ENCODE measurements at regions not wholly inside any gene's neighbourhood (a gene's known extent, or its start where the extent isn't known, plus 50 kb on each side); places are given as distances from the start of the nearest gene placed in this dataset.
A peak's percentile ranks its signal among the peaks of the same experiment; 100 is the strongest.

GRCh38 chr2:16613539-16614011, 52.1 kb downstream of the CYRIA start:
- Histone ChIP-seq H2AFZ (ENCODE audit: low read length) (no peak overlapping the region), H3K27ac (ENCODE audit: low read depth, low read length) (no peak overlapping the region), H3K14ac (ENCODE audit: insufficient read length) (no peak overlapping the region), H2AK5ac (ENCODE audit: low read depth, low read length) (no peak overlapping the region), H3K9me3 (ENCODE audit: insufficient read depth in 2 of 2, low read depth in 1 of 2, low read length in 1 of 2) (no peaks in the 10 kb centered on the region), H3K23me2 (ENCODE audit: low read depth, low read length) (peaks cover 3% of the 10 kb centered on the region), H3K79me1 (ENCODE audit: low read depth, low read length) (no peaks in the 10 kb centered on the region), H2BK15ac (ENCODE audit: low read length) (no peak overlapping the region), H3K4me1 (replicated peaks in 1 of 4; ENCODE audit: control insufficient read depth in 3 of 4, insufficient read depth in 4 of 4, low read length in 3 of 4) (peaks cover 0 to 2% (median 0%) of the 10 kb centered on the region in 4 experiments; a peak in 3 of 7 replicates), H4K8ac (ENCODE audit: extremely low read depth, insufficient read depth, low read length) (no peak overlapping the region), H2BK12ac (ENCODE audit: low read depth, low read length) (no peak overlapping the region), H3K27me3 (replicated peaks in 1 of 4; ENCODE audit: control insufficient read depth in 3 of 4, extremely low read depth in 1 of 4, insufficient read depth in 3 of 4, low read length in 3 of 4) (no peaks in the 10 kb centered on the region), H3K9ac (replicated peaks in 1 of 4; ENCODE audit: extremely low read depth in 1 of 4, low read depth in 3 of 4, low read length in 3 of 4) (no peak overlapping the region), H2BK5ac (ENCODE audit: low read depth, low read length) (no peak overlapping the region), H3K18ac (ENCODE audit: extremely low read depth, low read length) (no peak overlapping the region), H4K91ac (replicated peaks; ENCODE audit: insufficient read length, low read length) (no peak overlapping the region), H3K79me2 (ENCODE audit: control insufficient read depth in 1 of 2, insufficient read depth in 2 of 2, low read length in 2 of 2) (no peaks in the 10 kb centered on the region), H2BK20ac (ENCODE audit: low read length) (no peak overlapping the region), H3K36me3 (ENCODE audit: control insufficient read depth in 2 of 4, insufficient read depth in 4 of 4, low read length in 3 of 4) (no peaks in the 10 kb centered on the region), H3K56ac (replicated peaks; ENCODE audit: insufficient read length, low read depth, low read length) (no peak overlapping the region), H3K4ac (replicated peaks; ENCODE audit: insufficient read length, low read depth, low read length) (no peak overlapping the region), H4K20me1 (replicated peaks in 1 of 2; ENCODE audit: control insufficient read depth in 1 of 2, insufficient read depth in 2 of 2, low read length in 2 of 2) (no peaks in the 10 kb centered on the region), H3K4me3 (ENCODE audit: extremely low read depth in 1 of 4, insufficient read depth in 2 of 4, low read depth in 3 of 4, low read length in 4 of 4) (no peak overlapping the region), H4K5ac (ENCODE audit: insufficient read length, low read depth, low read length) (no peak overlapping the region), H3K23ac (ENCODE audit: insufficient read length) (no peak overlapping the region), H2BK120ac (replicated peaks; ENCODE audit: low read depth, low read length) (no peak overlapping the region), H3K4me2 (ENCODE audit: insufficient read depth in 1 of 2, low read depth in 2 of 2, low read length in 2 of 2) (no peak overlapping the region)
- ChIA-PET POLR2A (ENCODE audit: partially characterized antibody) (no interaction called here), CTCF (ENCODE audit: partially characterized antibody) (interaction anchor here (0.6 to 5.6 kb wide), 41 partner anchors 9 to 1415 kb away, joined by 3 to 161 read pairs (median 5); no protein-coding TSS in a partner anchor)
- TF ChIP-seq GABPA (IDR thresholded peaks at IDR 0.05; ENCODE audit: borderline replicate concordance, insufficient read depth, low read length), result no peak
- TF ChIP-seq SP4 (IDR thresholded peaks at IDR 0.05; ENCODE audit: low read length), result no peak
- peak in 2 of 3 experiments; percentile 40 to 52; a peak in 2 of 4 replicates for TF ChIP-seq CTCF (IDR thresholded peaks at IDR 0.05; ENCODE audit: control extremely low read depth in 1 of 3, insufficient read depth in 1 of 3, low read depth in 1 of 3, low read length in 3 of 3)
- no peak for TF ChIP-seq POU5F1 (IDR thresholded peaks at IDR 0.05; ENCODE audit: low read depth, low read length)
- no peak for TF ChIP-seq TEAD4 (IDR thresholded peaks at IDR 0.05; ENCODE audit: low read depth, low read length)
- no peak for TF ChIP-seq TAF1 (IDR thresholded peaks at IDR 0.05; ENCODE audit: low read depth, low read length)
- peak; percentile 80 to 83 for TF ChIP-seq RAD21 (IDR thresholded peaks at IDR 0.05 in 1 of 2, conservative IDR thresholded peaks at IDR 0.05 in 1 of 2; ENCODE audit: low read depth in 2 of 2, low read length in 2 of 2)
- WGBS, 2 experiments (ENCODE audit: extremely low coverage in 1 of 2, insufficient coverage in 1 of 2, insufficient read length in 1 of 2, insufficient replicate concordance in 2 of 2, low coverage in 1 of 2, low lambda C conversion rate in 2 of 2, missing lambda C conversion rate in 1 of 2), result 67% methylated on average over 6 of the region's 6 CpGs; no CpG with 5 or more reads in 1 of the 2 experiments
- DNase-seq (ENCODE audit: low read depth in 1 of 2, low spot score in 2 of 2), result no peak
- no peak for FAIRE-seq

All from H1 (cell line).